Transverse colon (tissue), 4 donors: ENCODE measurements at regions not wholly inside any gene's neighbourhood (a gene's known extent, or its start where the extent isn't known, plus 50 kb on each side); places are given as distances from the start of the nearest gene placed in this dataset.

Source experiments
- CTCF ChIP-seq, 5 experiments: fragments of 200-600 bp in 3 of 5; fragments of 450-650 bp in 2 of 5; sonication (generic) in 3 of 5; IDR thresholded peaks; 1 replicate in 2 of 5; 2 replicates in 3 of 5; pipeline ENCODE4 v1.5.1; 2016 to 2017; ENCODE audit warnings: antibody characterized with exemption in 5 of 5, inconsistent platforms in 3 of 5, mild to moderate bottlenecking in 2 of 5, moderate library complexity in 1 of 5
- EP300 ChIP-seq: sonication (generic); formaldehyde crosslinking; IDR thresholded peaks from one replicate; pipeline ENCODE4 v1.6.1; 2017; ENCODE audit warnings: antibody characterized with exemption, low read depth
- POLR2A ChIP-seq: fragments of 450-650 bp; IDR thresholded peaks from one replicate; pipeline ENCODE4 v1.6.1; 2016; ENCODE audit warnings: antibody characterized with exemption, mild to moderate bottlenecking, moderate library complexity
- POLR2AphosphoS5 ChIP-seq, 3 donors: sonication (generic); formaldehyde crosslinking; IDR thresholded peaks; one replicate each; pipeline ENCODE4 v1.6.1; 2016; ENCODE audit warnings: antibody characterized with exemption in 3 of 3

- TF ChIP-seq CTCF (IDR thresholded peaks at IDR 0.05) (no peak), POLR2A (no peak), POLR2AphosphoS5 (IDR thresholded peaks at IDR 0.05) (no peak), EP300 (no peak)
Measured at GRCh38 chr3:104436506-104436905, 930.2 kb upstream of the ALCAM start.
